ENCODE measurements at regions not wholly inside any gene's neighbourhood (a gene's known extent, or its start where the extent isn't known, plus 50 kb on each side); places are given as distances from the start of the nearest gene placed in this dataset.

- CTCF ChIA-PET (ENCODE audit: partially characterized antibody) = no interaction called here
- POLR2A ChIA-PET (ENCODE audit: partially characterized antibody) = no interaction called here
- no peak for FAIRE-seq
- TF ChIP-seq POLR2AphosphoS5 (IDR thresholded peaks at IDR 0.05; ENCODE audit: low read depth, low read length) (no peak), YY1 (IDR thresholded peaks at IDR 0.05; ENCODE audit: low read depth, low read length) (no peak), CBX8 (IDR thresholded peaks at IDR 0.05; ENCODE audit: borderline replicate concordance, low read depth, low read length) (no peak), JUN (IDR thresholded peaks at IDR 0.05; ENCODE audit: low read depth, low read length) (no peak), CBX5 (IDR thresholded peaks at IDR 0.05; ENCODE audit: low read depth, low read length) (no peak), ATF2 (IDR thresholded peaks at IDR 0.05; ENCODE audit: low read length) (no peak), TEAD4 (IDR thresholded peaks at IDR 0.05; ENCODE audit: low read depth, low read length) (no peak), KDM5A (IDR thresholded peaks at IDR 0.05; ENCODE audit: low read length) (no peak), CHD1 (IDR thresholded peaks at IDR 0.05; ENCODE audit: low read depth, low read length) (no peak), KDM1A (IDR thresholded peaks at IDR 0.05; ENCODE audit: borderline replicate concordance, low read length) (no peak), SRF (IDR thresholded peaks at IDR 0.05; ENCODE audit: low read depth, low read length) (no peak), SP2 (IDR thresholded peaks at IDR 0.05; ENCODE audit: low read length) (no peak), MAFK (IDR thresholded peaks at IDR 0.05; ENCODE audit: low read depth, low read length) (no peak), EZH2 (IDR thresholded peaks at IDR 0.05; ENCODE audit: low read depth, low read length, severe bottlenecking) (no peak)
- TF ChIP-seq, protein P1, sequence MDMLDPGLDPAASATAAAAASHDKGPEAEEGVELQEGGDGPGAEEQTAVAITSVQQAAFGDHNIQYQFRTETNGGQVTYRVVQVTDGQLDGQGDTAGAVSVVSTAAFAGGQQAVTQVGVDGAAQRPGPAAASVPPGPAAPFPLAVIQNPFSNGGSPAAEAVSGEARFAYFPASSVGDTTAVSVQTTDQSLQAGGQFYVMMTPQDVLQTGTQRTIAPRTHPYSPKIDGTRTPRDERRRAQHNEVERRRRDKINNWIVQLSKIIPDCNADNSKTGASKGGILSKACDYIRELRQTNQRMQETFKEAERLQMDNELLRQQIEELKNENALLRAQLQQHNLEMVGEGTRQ (IDR thresholded peaks at IDR 0.05; ENCODE audit: low read length) = no peak
Observed at GRCh38 chr9:28197653-28198052, 624.4 kb upstream of the C9orf72 start.

More at GRCh38 chr9:28197653-28198052, 624.4 kb upstream of the C9orf72 start:
- Histone ChIP-seq H3K9me3 (ENCODE audit: insufficient read depth in 2 of 2, low read depth in 1 of 2, low read length in 1 of 2) (no peaks in the 10 kb centered on the region), H2BK5ac (ENCODE audit: low read depth, low read length) (no peak overlapping the region), H4K91ac (replicated peaks; ENCODE audit: insufficient read length, low read length) (no peak overlapping the region), H3K27me3 (replicated peaks in 1 of 4; ENCODE audit: control insufficient read depth in 3 of 4, extremely low read depth in 1 of 4, insufficient read depth in 3 of 4, low read length in 3 of 4) (no peaks in the 10 kb centered on the region), H4K5ac (ENCODE audit: insufficient read length, low read depth, low read length) (no peak overlapping the region), H3K4ac (replicated peaks; ENCODE audit: insufficient read length, low read depth, low read length) (no peak overlapping the region), H3K36me3 (ENCODE audit: control insufficient read depth in 2 of 4, insufficient read depth in 4 of 4, low read length in 3 of 4) (no peaks in the 10 kb centered on the region), H3K79me1 (ENCODE audit: low read depth, low read length) (no peaks in the 10 kb centered on the region), H3K56ac (replicated peaks; ENCODE audit: insufficient read length, low read depth, low read length) (no peak overlapping the region), H3K14ac (ENCODE audit: insufficient read length) (no peak overlapping the region), H3K9ac (replicated peaks in 1 of 4; ENCODE audit: extremely low read depth in 1 of 4, low read depth in 3 of 4, low read length in 3 of 4) (no peak overlapping the region), H2BK12ac (ENCODE audit: low read depth, low read length) (no peak overlapping the region), H2BK120ac (replicated peaks; ENCODE audit: low read depth, low read length) (no peak overlapping the region), H2BK15ac (ENCODE audit: low read length) (no peak overlapping the region), H3K27ac (ENCODE audit: low read depth, low read length) (no peak overlapping the region), H4K8ac (ENCODE audit: extremely low read depth, insufficient read depth, low read length) (no peak overlapping the region), H3K4me3 (ENCODE audit: extremely low read depth in 1 of 4, insufficient read depth in 2 of 4, low read depth in 3 of 4, low read length in 4 of 4) (no peak overlapping the region), H3K23ac (ENCODE audit: insufficient read length) (no peak overlapping the region), H4K20me1 (replicated peaks in 1 of 2; ENCODE audit: control insufficient read depth in 1 of 2, insufficient read depth in 2 of 2, low read length in 2 of 2) (no peaks in the 10 kb centered on the region), H2AFZ (ENCODE audit: low read length) (no peak overlapping the region), H3K18ac (ENCODE audit: extremely low read depth, low read length) (no peak overlapping the region), H3K79me2 (ENCODE audit: control insufficient read depth in 1 of 2, insufficient read depth in 2 of 2, low read length in 2 of 2) (no peaks in the 10 kb centered on the region), H3K23me2 (ENCODE audit: low read depth, low read length) (no peaks in the 10 kb centered on the region; the same call in 1 of the 2 replicates), H2BK20ac (ENCODE audit: low read length) (no peak overlapping the region), H3K4me1 (replicated peaks in 1 of 4; ENCODE audit: control insufficient read depth in 3 of 4, insufficient read depth in 4 of 4, low read length in 3 of 4) (no peaks in the 10 kb centered on the region), H2AK5ac (ENCODE audit: low read depth, low read length) (no peak overlapping the region), H3K4me2 (ENCODE audit: insufficient read depth in 1 of 2, low read depth in 2 of 2, low read length in 2 of 2) (no peak overlapping the region)
- DNase-seq (ENCODE audit: low read depth in 1 of 2, low spot score in 2 of 2) = no peak
